Fibroblast of villous mesenchyme (primary cell): ENCODE measurements at regions not wholly inside any gene's neighbourhood (a gene's known extent, or its start where the extent isn't known, plus 50 kb on each side); places are given as distances from the start of the nearest gene placed in this dataset.

Experiments used
- DNase-seq: peaks from one replicate; pipeline ENCODE4 v3.0.0-alpha.2; 2010; ENCODE audit warnings: low read depth
- H3K4me3 ChIP-seq: 2 replicates; pipeline ENCODE4 v1.5.1; 2011; ENCODE audit warnings: low read depth, mild to moderate bottlenecking, low read length
- CTCF ChIP-seq: IDR thresholded peaks from 2 replicates; pipeline ENCODE4 v1.5.1; 2012; ENCODE audit warnings: low read depth, mild to moderate bottlenecking, low read length; ENCODE audit not compliant: insufficient read depth

GRCh38 chr7:67445728-67446127 lies 449.1 kb downstream of the TYW1 start:
- DNase-seq = no peak
- no peak overlapping the region for H3K4me3 ChIP-seq
- TF ChIP-seq CTCF = no peak

GRCh38 chr7:67447297-67447696 lies 450.7 kb downstream of the TYW1 start:
- no peak for DNase-seq
- no peak for TF ChIP-seq CTCF
- no peak overlapping the region for H3K4me3 ChIP-seq

DNA sequence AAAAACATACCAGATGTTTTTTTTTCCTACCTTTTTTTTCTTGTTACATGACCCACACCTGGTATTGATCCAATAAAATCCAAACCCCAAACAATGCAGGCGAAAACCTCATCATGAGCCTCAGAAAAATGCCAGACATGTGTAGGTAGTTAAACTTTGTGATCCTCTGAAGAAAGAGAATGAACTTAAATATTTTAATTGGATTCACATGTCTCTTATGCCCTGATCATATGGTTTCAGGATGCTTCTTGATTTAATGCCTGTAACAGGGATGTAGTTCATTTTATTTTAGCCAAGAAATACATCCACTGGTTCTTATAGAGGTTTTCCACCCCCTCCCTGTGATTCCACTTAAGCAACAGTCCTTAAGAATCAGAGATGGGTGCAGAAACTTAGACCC lies 451.6 kb downstream of the TYW1 start:
- TF ChIP-seq CTCF = no peak
- no peak for DNase-seq
- H3K4me3 ChIP-seq = no peak overlapping the region

DNA sequence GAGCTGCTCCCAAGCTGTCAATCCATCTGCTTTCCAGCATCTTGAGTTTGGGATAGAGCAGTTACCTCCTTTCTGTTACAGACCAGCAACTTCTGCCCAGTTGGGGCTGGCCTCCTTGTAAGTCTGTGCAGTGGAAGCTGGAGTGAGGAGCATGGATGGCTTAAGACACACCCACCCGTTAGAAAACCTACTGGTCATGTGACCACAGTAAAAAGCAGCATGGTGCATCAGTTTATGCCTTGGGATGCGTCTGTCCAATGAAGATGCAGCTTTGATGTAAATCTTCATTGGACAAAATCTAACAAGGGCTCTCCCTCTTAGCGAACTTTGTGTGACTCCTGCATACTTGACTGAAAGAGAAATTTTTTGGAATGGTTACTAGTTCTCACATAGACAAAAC lies 453.5 kb downstream of the TYW1 start:
- no peak overlapping the region for H3K4me3 ChIP-seq
- no peak for DNase-seq
- TF ChIP-seq CTCF = no peak

GRCh38 chr7:67451306-67451705 lies 454.7 kb downstream of the TYW1 start:
- no peak for TF ChIP-seq CTCF
- H3K4me3 ChIP-seq = no peak overlapping the region
- DNase-seq = no peak

GRCh38 chr7:67452516-67453026 lies 455.9 kb downstream of the TYW1 start:
- no peak for TF ChIP-seq CTCF
- H3K4me3 ChIP-seq = no peak overlapping the region
- no peak for DNase-seq

- no peak for TF ChIP-seq CTCF
- DNase-seq = no peak
- no peak overlapping the region for H3K4me3 ChIP-seq
These were observed 457.1 kb downstream of the TYW1 start for GRCh38 chr7:67453580-67454380.
